Activated CD8-positive, alpha-beta memory T cell treated with anti-CD3 and anti-CD28 coated beads, Interleukin-2, amount 10 ng/mL, durations not matched to agents 7 days and 5 days (primary cell): ENCODE measurements at regions not wholly inside any gene's neighbourhood (a gene's known extent, or its start where the extent isn't known, plus 50 kb on each side); places are given as distances from the start of the nearest gene placed in this dataset.
"Not testable (repeated sequence)": the region's sequence is repeated elsewhere in the genome, so short reads cannot be mapped to it uniquely, and the experiment has no call there.

Source experiments
- ATAC-seq: fragments of 150-1000 bp; cut with Tn5 transposase; one replicate; pipeline ENCODE4 v1.10.0; 2021; ENCODE audit warnings: moderate library complexity
- CTCF ChIA-PET: fragments of 350-600 bp; sonication (Branson Sonifier 250); formaldehyde crosslinking; loops from one replicate; lab custom pipeline; 2021; ENCODE audit warnings: antibody characterized with exemption; lab: Charles Lee
- DNase-seq: peaks from one replicate; pipeline ENCODE4 v3.0.0-alpha.2; 2020
- H3K27ac Mint-ChIP-seq: one replicate; pipeline ENCODE4 v1.8.0; 2021; ENCODE audit warnings: mild to moderate bottlenecking, mixed read lengths
- H3K27me3 Mint-ChIP-seq: one replicate; pipeline ENCODE4 v1.8.0; 2021; ENCODE audit warnings: mixed read lengths
- H3K36me3 Mint-ChIP-seq: one replicate; pipeline ENCODE4 v1.8.0; 2021; ENCODE audit warnings: mild to moderate bottlenecking, mixed read lengths
- H3K4me1 Mint-ChIP-seq: one replicate; pipeline ENCODE4 v1.8.0; 2021; ENCODE audit warnings: mixed read lengths
- H3K4me3 Mint-ChIP-seq: one replicate; pipeline ENCODE4 v1.8.0; 2021; ENCODE audit warnings: mild to moderate bottlenecking, moderate library complexity, mixed read lengths
- H3K9me3 Mint-ChIP-seq: one replicate; pipeline ENCODE4 v1.8.0; 2022; ENCODE audit warnings: low read depth, mixed read lengths

DNA sequence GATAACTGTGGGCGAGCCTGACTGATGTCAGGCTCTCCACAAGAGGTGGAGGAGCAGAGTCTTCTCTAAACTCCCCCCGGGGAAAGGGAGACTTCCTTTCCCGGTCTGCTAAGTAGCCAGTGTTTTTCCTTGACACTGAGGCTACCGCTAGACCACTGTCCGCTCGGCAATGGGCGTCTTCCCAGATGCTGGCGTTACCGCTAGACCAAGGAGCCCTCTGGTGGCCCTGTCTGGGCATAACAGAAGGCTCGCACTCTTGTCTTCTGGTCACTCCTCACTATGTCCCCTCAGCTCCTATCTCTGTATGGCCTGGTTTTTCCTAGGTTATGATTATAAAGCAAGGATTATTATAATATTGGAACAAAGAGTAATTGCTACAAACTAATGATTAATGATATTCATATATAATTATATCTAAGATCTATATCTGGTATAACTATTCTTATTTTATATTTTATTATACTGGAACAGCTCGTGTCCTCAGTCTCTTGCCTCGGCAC, 278.7 kb downstream of the CAAP1 start:
- H3K4me1 Mint-ChIP-seq, H3K4me3 Mint-ChIP-seq, H3K9me3 Mint-ChIP-seq, H3K27ac Mint-ChIP-seq, H3K27me3 Mint-ChIP-seq, DNase-seq, ATAC-seq, H3K36me3 Mint-ChIP-seq, CTCF ChIA-PET: not testable (repeated sequence)

DNA sequence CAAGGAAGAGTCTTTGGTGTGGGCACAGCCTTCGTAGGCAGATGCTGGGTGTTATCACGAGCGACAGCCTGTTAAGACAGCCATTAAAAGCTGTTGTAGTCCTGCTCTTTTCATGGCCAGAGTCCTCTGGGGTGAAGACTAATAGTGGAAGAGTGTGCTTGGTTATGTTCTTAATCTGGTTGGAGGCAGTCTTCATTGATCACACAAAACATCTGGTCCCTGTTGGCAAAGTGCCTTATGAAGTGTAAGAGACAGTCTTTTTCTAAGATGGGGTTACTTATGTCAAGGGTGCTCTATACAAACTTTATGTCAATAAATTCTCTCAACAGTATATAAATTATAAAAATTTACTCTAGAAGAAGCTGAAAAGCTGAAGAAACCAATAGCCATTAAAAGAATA, 280.4 kb downstream of the CAAP1 start:
- no peaks in the 10 kb centered on the region for H3K4me1 Mint-ChIP-seq
- no peak overlapping the region for H3K4me3 Mint-ChIP-seq
- no peaks in the 10 kb centered on the region for H3K9me3 Mint-ChIP-seq
- H3K27ac Mint-ChIP-seq, result no peak overlapping the region
- H3K36me3 Mint-ChIP-seq, result no peaks in the 10 kb centered on the region
- ATAC-seq (no peak), DNase-seq (no peak)
- CTCF ChIA-PET, result no interaction called here
- H3K27me3 Mint-ChIP-seq, result no peaks in the 10 kb centered on the region

DNA sequence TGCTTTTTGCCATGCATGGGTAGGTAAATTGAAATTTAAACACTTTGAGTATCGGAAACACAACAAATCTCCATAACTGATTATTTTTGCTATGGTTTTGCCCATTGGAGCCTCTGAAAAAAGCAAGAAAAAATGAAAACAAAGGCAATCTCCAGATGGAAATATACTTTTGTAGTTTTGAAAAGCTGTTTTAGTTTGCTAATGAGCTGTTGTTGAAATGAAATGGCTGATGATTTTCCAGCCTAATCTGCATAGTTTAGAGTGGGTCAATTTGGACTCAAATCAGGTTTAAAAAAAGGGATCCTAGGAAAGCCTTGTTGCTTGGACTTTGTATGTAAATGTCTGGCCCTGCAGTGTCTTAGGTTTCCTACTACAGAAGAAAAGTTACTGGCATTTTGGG, 285.8 kb downstream of the CAAP1 start:
- Mint-ChIP-seq H3K4me1 (no peaks in the 10 kb centered on the region), H3K4me3 (no peak overlapping the region), H3K27ac (no peak overlapping the region), H3K27me3 (no peaks in the 10 kb centered on the region), H3K36me3 (no peaks in the 10 kb centered on the region), H3K9me3 (peaks cover 4% of the 10 kb centered on the region)
- no peak for DNase-seq
- CTCF ChIA-PET, result no interaction called here
- no peak for ATAC-seq

- Mint-ChIP-seq H3K27me3 (no peaks in the 10 kb centered on the region), H3K4me1 (no peaks in the 10 kb centered on the region), H3K9me3 (peaks cover 6% of the 10 kb centered on the region), H3K4me3 (no peak overlapping the region), H3K27ac (no peak overlapping the region), H3K36me3 (no peaks in the 10 kb centered on the region)
- DNase-seq (no peak), ATAC-seq (no peak)
- CTCF ChIA-PET, result no interaction called here
Observed at GRCh38 chr9:26605367-26605766, 287.2 kb downstream of the CAAP1 start.

DNA sequence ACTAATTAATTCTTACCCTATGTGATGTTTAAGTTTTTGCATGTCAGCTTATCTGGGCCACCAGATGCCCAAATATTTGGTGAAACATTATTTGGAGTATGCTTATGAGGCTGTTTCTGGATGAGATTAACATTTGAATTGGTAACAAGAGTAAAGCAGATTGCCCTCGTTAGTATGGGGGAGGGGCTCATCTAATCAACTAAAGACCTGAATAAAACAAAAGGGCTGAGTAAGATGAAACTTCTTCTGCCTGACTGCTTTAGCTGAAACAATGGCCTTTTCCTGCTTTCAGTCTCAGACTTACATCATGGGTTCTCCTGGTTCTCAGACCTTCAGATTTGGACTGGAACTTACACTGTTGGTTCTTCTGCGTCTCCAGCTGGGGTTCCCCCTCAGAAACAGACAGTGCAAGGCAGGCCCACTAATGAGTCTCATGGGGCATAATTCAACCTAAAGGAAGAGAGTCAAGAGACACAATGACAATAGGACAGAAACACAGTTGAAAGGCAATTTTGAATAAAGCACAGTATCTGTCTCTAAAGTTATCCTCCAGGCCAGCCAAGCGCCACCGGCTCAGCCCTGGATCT, 288.4 kb downstream of the CAAP1 start:
- Mint-ChIP-seq H3K36me3 (no peaks in the 10 kb centered on the region), H3K27ac (no peak overlapping the region), H3K4me1 (no peaks in the 10 kb centered on the region), H3K4me3 (no peak overlapping the region), H3K9me3 (peaks cover 6% of the 10 kb centered on the region), H3K27me3 (no peaks in the 10 kb centered on the region)
- ATAC-seq, result no peak
- CTCF ChIA-PET, result no interaction called here
- DNase-seq, result no peak

DNA sequence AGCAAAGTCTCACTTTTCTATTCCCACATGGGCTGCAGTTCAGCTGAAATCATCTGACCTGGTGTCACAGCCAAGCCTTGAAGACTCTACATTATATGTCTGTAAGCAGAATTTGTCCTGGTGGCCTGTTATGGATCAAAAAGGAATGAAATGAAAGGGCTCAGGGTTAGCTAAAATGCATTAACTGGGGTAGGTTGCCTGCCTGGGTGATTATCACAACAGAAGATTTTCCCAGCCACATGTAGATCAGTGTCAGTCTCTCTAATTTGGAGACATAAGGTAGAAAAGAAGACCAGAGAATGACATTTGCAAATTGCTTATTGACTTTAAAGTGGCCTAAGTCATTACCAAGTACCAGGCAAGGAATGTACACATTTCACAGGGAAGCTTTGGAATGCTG, 289.0 kb downstream of the CAAP1 start:
- H3K36me3 Mint-ChIP-seq, result no peaks in the 10 kb centered on the region

DNA sequence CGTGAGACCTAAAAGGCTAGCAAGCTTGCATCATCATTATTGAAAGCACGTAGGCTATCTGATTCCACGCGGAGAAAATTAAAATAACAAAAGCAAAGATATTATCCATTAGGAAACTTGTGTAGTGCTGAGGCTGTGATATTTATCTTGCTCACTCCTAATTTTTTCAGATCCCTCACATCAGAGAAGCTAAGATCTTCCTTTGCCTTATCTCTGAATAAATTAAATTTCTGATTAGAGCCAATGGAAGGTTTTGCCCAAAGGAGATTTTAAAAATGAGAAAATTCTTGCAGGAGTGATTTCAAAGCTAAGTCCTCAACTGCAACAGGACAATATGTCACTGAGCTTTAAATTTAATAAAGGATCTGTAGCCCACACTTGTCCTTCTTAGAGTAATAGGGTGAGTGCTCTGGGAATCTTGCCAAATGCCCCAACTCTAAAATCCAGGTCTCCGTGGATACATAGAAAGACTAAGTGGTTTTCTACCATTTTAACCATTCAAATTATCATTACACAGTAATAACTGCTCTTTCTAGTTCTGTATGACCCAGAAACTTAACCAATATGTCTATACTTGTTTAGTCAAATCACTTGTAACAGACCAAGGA, 295.0 kb downstream of the CAAP1 start:
- Mint-ChIP-seq H3K4me3 (no peak overlapping the region), H3K27ac (no peak overlapping the region), H3K9me3 (peaks cover 6% of the 10 kb centered on the region), H3K27me3 (no peaks in the 10 kb centered on the region), H3K36me3 (no peaks in the 10 kb centered on the region), H3K4me1 (no peaks in the 10 kb centered on the region)
- DNase-seq (no peak), ATAC-seq (no peak)
- CTCF ChIA-PET, result no interaction called here

More for the DNA sequence above, 289.0 kb downstream of the CAAP1 start:
- ATAC-seq (no peak), DNase-seq (no peak)
- no peaks in the 10 kb centered on the region for H3K27me3 Mint-ChIP-seq
- H3K27ac Mint-ChIP-seq, result no peak overlapping the region
- H3K4me1 Mint-ChIP-seq, result no peaks in the 10 kb centered on the region
- CTCF ChIA-PET, result no interaction called here
- peaks cover 6% of the 10 kb centered on the region for H3K9me3 Mint-ChIP-seq
- H3K4me3 Mint-ChIP-seq, result no peak overlapping the region

- no peak overlapping the region for H3K27ac Mint-ChIP-seq
- ATAC-seq (no peak), DNase-seq (no peak)
- no peaks in the 10 kb centered on the region for H3K27me3 Mint-ChIP-seq
- CTCF ChIA-PET, result no interaction called here
- no peak overlapping the region for H3K4me3 Mint-ChIP-seq
- no peaks in the 10 kb centered on the region for H3K9me3 Mint-ChIP-seq
- H3K36me3 Mint-ChIP-seq, result no peaks in the 10 kb centered on the region
- H3K4me1 Mint-ChIP-seq, result no peaks in the 10 kb centered on the region
Observed at GRCh38 chr9:26579056-26579455, 313.5 kb downstream of the CAAP1 start.

DNA sequence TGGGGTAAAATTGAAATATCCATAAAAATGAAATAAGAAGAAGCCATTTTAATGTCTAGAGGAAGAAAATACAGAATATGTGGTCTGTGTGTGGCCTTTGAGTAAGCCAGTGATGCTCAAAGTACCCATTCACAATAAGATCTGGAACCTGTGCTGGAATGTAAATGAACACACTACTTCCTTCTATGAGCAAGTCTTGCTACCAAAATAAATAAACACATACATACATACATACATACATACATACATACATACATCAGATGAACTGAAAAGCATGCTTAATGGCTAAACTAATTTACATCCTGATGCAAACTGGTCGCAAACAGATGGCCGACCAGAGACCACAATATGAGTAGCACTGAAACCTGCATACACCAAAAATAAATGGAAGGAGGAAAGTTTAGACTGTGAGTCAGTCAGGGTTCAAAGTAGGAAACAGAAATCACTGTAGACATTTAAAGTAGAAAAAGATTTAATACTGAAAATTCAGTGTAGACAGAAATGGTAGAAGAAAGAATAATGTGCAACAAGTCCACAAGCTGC, 317.6 kb downstream of the CAAP1 start:
- H3K36me3 Mint-ChIP-seq, result no peaks in the 10 kb centered on the region
- H3K9me3 Mint-ChIP-seq, result peaks cover 2% of the 10 kb centered on the region
- no peak overlapping the region for H3K27ac Mint-ChIP-seq
- H3K27me3 Mint-ChIP-seq, result no peaks in the 10 kb centered on the region
- H3K4me3 Mint-ChIP-seq, result no peak overlapping the region
- no peak for ATAC-seq
- no peaks in the 10 kb centered on the region for H3K4me1 Mint-ChIP-seq
- CTCF ChIA-PET, result no interaction called here
- no peak for DNase-seq

GRCh38 chr9:26574256-26574655, 318.3 kb downstream of the CAAP1 start:
- Mint-ChIP-seq H3K4me3 (no peak overlapping the region), H3K27me3 (no peaks in the 10 kb centered on the region), H3K36me3 (no peaks in the 10 kb centered on the region), H3K27ac (no peak overlapping the region), H3K9me3 (peaks cover 2% of the 10 kb centered on the region), H3K4me1 (no peaks in the 10 kb centered on the region)
- ATAC-seq, result no peak
- no peak for DNase-seq
- CTCF ChIA-PET, result no interaction called here

- Mint-ChIP-seq H3K36me3 (no peaks in the 10 kb centered on the region), H3K27me3 (no peaks in the 10 kb centered on the region), H3K4me3 (no peak overlapping the region), H3K27ac (no peak overlapping the region), H3K4me1 (no peaks in the 10 kb centered on the region), H3K9me3 (peaks cover under 1% of the 10 kb centered on the region)
- ATAC-seq (no peak), DNase-seq (no peak)
- CTCF ChIA-PET, result no interaction called here
Observed at GRCh38 chr9:26567976-26568375, 324.6 kb downstream of the CAAP1 start.

DNA sequence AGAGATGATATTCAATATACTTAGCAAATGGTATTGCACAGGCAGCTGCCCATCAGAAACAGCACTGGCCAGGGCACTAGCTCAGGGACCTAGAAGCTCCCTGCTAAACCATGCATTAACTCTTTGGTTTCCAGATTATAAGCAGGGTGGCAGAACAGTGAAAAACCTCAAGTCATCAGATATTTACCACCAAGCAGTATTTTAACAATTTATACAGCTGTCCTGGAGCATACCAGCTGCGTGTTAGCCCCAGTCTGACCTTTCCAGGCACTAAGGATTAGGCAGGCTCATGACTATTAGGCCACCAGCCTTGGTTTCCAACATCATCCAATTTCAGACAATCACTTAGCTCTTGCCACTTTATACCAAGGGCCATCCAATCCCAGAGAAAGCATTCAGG, 326.5 kb downstream of the CAAP1 start:
- Mint-ChIP-seq H3K27me3 (no peaks in the 10 kb centered on the region), H3K36me3 (no peaks in the 10 kb centered on the region), H3K9me3 (peaks cover 2% of the 10 kb centered on the region), H3K4me1 (no peaks in the 10 kb centered on the region), H3K27ac (no peak overlapping the region), H3K4me3 (no peak overlapping the region)
- ATAC-seq (no peak), DNase-seq (no peak)
- CTCF ChIA-PET, result no interaction called here

GRCh38 chr9:26565118-26565517, 327.5 kb downstream of the CAAP1 start:
- Mint-ChIP-seq H3K9me3 (peaks cover 5% of the 10 kb centered on the region), H3K27ac (no peak overlapping the region), H3K36me3 (no peaks in the 10 kb centered on the region), H3K27me3 (no peaks in the 10 kb centered on the region), H3K4me3 (no peak overlapping the region), H3K4me1 (no peaks in the 10 kb centered on the region)
- no peak for DNase-seq
- ATAC-seq, result no peak
- CTCF ChIA-PET, result no interaction called here

GRCh38 chr9:26562338-26562737, 330.3 kb downstream of the CAAP1 start:
- Mint-ChIP-seq H3K4me3 (no peak overlapping the region), H3K27me3 (no peaks in the 10 kb centered on the region), H3K4me1 (no peaks in the 10 kb centered on the region), H3K9me3 (peaks cover 7% of the 10 kb centered on the region), H3K27ac (no peak overlapping the region), H3K36me3 (no peaks in the 10 kb centered on the region)
- CTCF ChIA-PET, result no interaction called here
- no peak for ATAC-seq
- DNase-seq, result no peak
